GM19240 (cell line): ENCODE measurements at regions not wholly inside any gene's neighbourhood (a gene's known extent, or its start where the extent isn't known, plus 50 kb on each side); places are given as distances from the start of the nearest gene placed in this dataset.
A peak's percentile ranks its signal among the peaks of the same experiment; 100 is the strongest.

ENCODE experiments used
- DNase-seq: peaks from one replicate; pipeline ENCODE4 v3.0.0; 2011; ENCODE audit warnings: low spot score; ENCODE audit not compliant: insufficient read length

DNA sequence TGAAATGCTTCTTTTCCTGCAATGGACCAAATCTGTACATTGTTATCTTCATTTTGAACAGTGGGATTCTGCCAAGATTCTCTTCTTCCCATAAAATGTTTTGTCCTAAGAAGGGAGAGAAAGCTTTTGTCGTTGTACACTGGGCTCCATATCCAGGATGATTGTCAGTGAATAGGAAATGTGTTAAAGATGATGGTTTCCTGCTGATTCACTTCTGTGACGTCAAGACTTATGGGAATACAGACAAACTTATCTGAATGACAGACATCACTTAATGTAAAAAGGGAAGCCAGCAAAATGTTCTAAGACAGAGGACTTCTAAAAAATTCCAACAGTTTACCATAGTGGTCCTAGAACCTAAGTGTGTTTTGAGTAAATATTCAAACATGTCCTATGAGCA lies 53.7 kb upstream of the HPF1 start:
- DNase-seq = no peak

DNA sequence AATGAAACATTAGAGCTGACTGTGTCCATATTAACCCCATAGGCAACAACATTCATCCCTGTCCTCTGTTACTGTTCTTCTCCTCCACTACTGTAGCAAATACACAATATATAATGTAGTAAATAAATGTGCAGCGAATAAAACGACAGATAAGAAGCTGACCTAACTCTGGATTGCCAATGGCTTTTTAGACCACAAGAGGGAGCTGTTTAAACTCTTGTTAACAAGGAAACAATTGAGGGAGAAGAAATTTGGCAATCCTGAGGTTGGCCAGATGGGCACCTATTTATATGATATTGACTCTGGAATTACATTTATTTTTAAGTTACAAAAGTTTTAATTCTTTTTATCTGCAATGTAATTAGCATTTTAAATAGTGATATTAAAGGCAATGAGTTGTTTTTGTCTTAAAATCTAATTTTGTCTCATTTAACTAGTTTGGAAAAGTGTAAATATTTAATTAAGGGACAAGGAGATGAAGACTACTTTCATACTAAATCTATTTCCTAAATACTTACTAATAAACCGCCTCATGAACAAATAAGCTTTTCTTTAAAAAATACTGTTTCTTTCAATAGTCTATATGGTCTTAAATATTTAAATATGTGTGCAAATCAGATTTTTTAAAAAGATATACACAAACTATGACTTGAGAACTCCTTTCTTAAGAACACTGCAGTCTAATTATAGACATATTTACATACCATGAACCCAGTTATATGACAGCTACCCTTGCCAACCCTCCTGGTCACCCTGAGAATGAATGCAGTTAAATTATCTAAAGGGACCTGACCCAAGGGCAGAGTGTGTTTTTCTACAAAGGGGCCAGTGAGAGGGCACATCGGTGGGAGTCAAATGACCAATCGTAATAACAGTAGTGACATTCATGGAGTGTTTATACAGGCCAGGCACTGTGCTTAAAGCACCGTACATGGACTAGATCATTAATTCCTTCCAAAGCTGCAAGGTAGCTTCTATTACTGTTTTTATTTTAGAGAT lies 52.9 kb upstream of the HPF1 start:
- peak; percentile 21 for DNase-seq

- no peak for DNase-seq
These were observed 50.3 kb upstream of the HPF1 start for GRCh38 chr4:169807934-169808509.
